ENCODE measurements at regions not wholly inside any gene's neighbourhood (a gene's known extent, or its start where the extent isn't known, plus 50 kb on each side); places are given as distances from the start of the nearest gene placed in this dataset.

DNA sequence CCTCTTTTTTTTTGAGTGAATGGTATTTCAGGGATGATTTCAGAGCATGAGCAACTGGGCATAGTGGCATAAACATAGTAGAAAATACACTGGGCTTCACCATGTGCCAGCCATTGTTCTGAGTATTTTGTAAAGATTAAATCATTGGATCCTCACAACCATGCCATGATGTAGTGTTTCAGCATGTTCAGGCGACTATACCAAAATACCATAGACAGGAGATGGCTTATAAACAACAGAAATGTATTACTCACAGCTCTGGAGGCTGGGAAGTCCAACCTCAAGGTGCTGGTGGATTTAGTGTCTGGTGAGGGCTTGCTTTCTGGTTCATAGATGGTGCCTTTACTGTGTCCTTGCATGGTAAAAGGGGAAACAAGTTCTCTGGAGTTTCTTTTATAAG lies 101.5 kb upstream of the KL start:
- TF ChIP-seq, protein P1, sequence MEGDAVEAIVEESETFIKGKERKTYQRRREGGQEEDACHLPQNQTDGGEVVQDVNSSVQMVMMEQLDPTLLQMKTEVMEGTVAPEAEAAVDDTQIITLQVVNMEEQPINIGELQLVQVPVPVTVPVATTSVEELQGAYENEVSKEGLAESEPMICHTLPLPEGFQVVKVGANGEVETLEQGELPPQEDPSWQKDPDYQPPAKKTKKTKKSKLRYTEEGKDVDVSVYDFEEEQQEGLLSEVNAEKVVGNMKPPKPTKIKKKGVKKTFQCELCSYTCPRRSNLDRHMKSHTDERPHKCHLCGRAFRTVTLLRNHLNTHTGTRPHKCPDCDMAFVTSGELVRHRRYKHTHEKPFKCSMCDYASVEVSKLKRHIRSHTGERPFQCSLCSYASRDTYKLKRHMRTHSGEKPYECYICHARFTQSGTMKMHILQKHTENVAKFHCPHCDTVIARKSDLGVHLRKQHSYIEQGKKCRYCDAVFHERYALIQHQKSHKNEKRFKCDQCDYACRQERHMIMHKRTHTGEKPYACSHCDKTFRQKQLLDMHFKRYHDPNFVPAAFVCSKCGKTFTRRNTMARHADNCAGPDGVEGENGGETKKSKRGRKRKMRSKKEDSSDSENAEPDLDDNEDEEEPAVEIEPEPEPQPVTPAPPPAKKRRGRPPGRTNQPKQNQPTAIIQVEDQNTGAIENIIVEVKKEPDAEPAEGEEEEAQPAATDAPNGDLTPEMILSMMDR (IDR thresholded peaks at IDR 0.05), result no peak
- TF ChIP-seq POLR2AphosphoS5 (IDR thresholded peaks at IDR 0.05; ENCODE audit: low read depth, low read length), result no peak
- TF ChIP-seq, protein P2, sequence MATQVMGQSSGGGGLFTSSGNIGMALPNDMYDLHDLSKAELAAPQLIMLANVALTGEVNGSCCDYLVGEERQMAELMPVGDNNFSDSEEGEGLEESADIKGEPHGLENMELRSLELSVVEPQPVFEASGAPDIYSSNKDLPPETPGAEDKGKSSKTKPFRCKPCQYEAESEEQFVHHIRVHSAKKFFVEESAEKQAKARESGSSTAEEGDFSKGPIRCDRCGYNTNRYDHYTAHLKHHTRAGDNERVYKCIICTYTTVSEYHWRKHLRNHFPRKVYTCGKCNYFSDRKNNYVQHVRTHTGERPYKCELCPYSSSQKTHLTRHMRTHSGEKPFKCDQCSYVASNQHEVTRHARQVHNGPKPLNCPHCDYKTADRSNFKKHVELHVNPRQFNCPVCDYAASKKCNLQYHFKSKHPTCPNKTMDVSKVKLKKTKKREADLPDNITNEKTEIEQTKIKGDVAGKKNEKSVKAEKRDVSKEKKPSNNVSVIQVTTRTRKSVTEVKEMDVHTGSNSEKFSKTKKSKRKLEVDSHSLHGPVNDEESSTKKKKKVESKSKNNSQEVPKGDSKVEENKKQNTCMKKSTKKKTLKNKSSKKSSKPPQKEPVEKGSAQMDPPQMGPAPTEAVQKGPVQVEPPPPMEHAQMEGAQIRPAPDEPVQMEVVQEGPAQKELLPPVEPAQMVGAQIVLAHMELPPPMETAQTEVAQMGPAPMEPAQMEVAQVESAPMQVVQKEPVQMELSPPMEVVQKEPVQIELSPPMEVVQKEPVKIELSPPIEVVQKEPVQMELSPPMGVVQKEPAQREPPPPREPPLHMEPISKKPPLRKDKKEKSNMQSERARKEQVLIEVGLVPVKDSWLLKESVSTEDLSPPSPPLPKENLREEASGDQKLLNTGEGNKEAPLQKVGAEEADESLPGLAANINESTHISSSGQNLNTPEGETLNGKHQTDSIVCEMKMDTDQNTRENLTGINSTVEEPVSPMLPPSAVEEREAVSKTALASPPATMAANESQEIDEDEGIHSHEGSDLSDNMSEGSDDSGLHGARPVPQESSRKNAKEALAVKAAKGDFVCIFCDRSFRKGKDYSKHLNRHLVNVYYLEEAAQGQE (IDR thresholded peaks at IDR 0.05; ENCODE audit: insufficient read depth in 1 of 2, low read depth in 2 of 2, low read length in 1 of 2), result no peak

Measured in Panc1 (cell line).